HEK293T (cell line): ENCODE measurements at regions not wholly inside any gene's neighbourhood (a gene's known extent, or its start where the extent isn't known, plus 50 kb on each side); places are given as distances from the start of the nearest gene placed in this dataset.

Source experiments
- BHLHE40 ChIP-seq: fragments of 450-650 bp; IDR thresholded peaks from 2 replicates; pipeline ENCODE4 v1.6.1; 2016; ENCODE audit warnings: mild to moderate bottlenecking, moderate library complexity, borderline replicate concordance
- CTBP1 ChIP-seq: fragments of 450-650 bp; IDR thresholded peaks from 2 replicates; pipeline ENCODE4 v1.6.1; 2016; ENCODE audit warnings: borderline replicate concordance
- ELF4 ChIP-seq: fragments of 450-650 bp; IDR thresholded peaks from 2 replicates; pipeline ENCODE4 v1.6.1; 2017; ENCODE audit warnings: antibody characterized with exemption
- FOXA1 ChIP-seq: fragments of 450-650 bp; IDR thresholded peaks from 2 replicates; pipeline ENCODE4 v1.6.1; 2016; ENCODE audit warnings: mild to moderate bottlenecking
- FOXK2 ChIP-seq: fragments of 450-650 bp; IDR thresholded peaks from 2 replicates; pipeline ENCODE4 v1.6.1; 2016; ENCODE audit warnings: mild to moderate bottlenecking
- FOXM1 ChIP-seq: fragments of 450-650 bp; IDR thresholded peaks from 2 replicates; pipeline ENCODE4 v1.6.1; 2017; ENCODE audit warnings: mild to moderate bottlenecking, borderline replicate concordance
- HDGF ChIP-seq: fragments of 450-650 bp; IDR thresholded peaks from 2 replicates; pipeline ENCODE4 v1.6.1; 2017; ENCODE audit warnings: antibody characterized with exemption, borderline replicate concordance
- L3MBTL2 ChIP-seq: fragments of 450-650 bp; conservative IDR thresholded peaks from 2 replicates; pipeline ENCODE4 v1.6.1; 2016; ENCODE audit warnings: mild to moderate bottlenecking
- SP1 ChIP-seq: fragments of 450-650 bp; IDR thresholded peaks from 2 replicates; pipeline ENCODE4 v1.6.1; 2017
- SUZ12 ChIP-seq: fragments of 450-650 bp; IDR thresholded peaks from 2 replicates; pipeline ENCODE4 v1.6.1; 2016; ENCODE audit warnings: mild to moderate bottlenecking
- TARDBP ChIP-seq: fragments of 450-650 bp; IDR thresholded peaks from 2 replicates; pipeline ENCODE4 v1.6.1; 2016
- ZNF384 ChIP-seq: fragments of 450-650 bp; IDR thresholded peaks from 2 replicates; pipeline ENCODE4 v1.6.1; 2016
- TF ChIP-seq, protein P1 (sequence below): fragments of 450-650 bp; IDR thresholded peaks from 2 replicates; pipeline ENCODE4 v1.6.1; 2016

- TF ChIP-seq FOXA1 (no peak), FOXK2 (no peak), BHLHE40 (no peak), SUZ12 (no peak), TARDBP (no peak), L3MBTL2 (no peak), SP1 (no peak), HDGF (no peak), FOXM1 (no peak), ELF4 (no peak), ZNF384 (no peak), CTBP1 (no peak)
- TF ChIP-seq, protein P1, sequence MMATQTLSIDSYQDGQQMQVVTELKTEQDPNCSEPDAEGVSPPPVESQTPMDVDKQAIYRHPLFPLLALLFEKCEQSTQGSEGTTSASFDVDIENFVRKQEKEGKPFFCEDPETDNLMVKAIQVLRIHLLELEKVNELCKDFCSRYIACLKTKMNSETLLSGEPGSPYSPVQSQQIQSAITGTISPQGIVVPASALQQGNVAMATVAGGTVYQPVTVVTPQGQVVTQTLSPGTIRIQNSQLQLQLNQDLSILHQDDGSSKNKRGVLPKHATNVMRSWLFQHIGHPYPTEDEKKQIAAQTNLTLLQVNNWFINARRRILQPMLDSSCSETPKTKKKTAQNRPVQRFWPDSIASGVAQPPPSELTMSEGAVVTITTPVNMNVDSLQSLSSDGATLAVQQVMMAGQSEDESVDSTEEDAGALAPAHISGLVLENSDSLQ, result no peak
Observed at GRCh38 chr6:14305131-14305530, 187.6 kb downstream of the CD83 start.
